HUES64 (cell line): ENCODE measurements at regions not wholly inside any gene's neighbourhood (a gene's known extent, or its start where the extent isn't known, plus 50 kb on each side); places are given as distances from the start of the nearest gene placed in this dataset.

Experiments
- H3K27ac ChIP-seq: 2 replicates; pipeline ENCODE4 v1.7.0; 2013; ENCODE audit warnings: low read depth, low read length, inconsistent platforms
- H3K27me3 ChIP-seq: 2 replicates; pipeline ENCODE4 v1.6.1; 2013; ENCODE audit warnings: mild to moderate bottlenecking, low read length; ENCODE audit not compliant: insufficient read depth
- H3K36me3 ChIP-seq: 2 replicates; pipeline ENCODE4 v1.6.1; 2013; ENCODE audit warnings: mild to moderate bottlenecking, low read length; ENCODE audit not compliant: insufficient read depth
- H3K4me1 ChIP-seq: 2 replicates; pipeline ENCODE4 v1.6.1; 2013; ENCODE audit warnings: mild to moderate bottlenecking, low read length, moderate library complexity; ENCODE audit not compliant: insufficient read depth
- H3K4me3 ChIP-seq: 2 replicates; pipeline ENCODE4 v1.5.1; 2013; ENCODE audit warnings: mild to moderate bottlenecking, low read length, moderate library complexity
- H3K9ac ChIP-seq: 2 replicates; pipeline ENCODE4 v1.6.1; 2013; ENCODE audit warnings: mild to moderate bottlenecking, low read depth, low read length
- H3K9me3 ChIP-seq: 2 replicates; pipeline ENCODE4 v1.6.1; 2013; ENCODE audit warnings: low read depth, low read length; ENCODE audit not compliant: insufficient read depth
- WGBS: fragments of 150-250, 120-280 bp; methylation state at CpG from one replicate; pipeline ENCODE4 v1.1.7; 2013; ENCODE audit warnings: missing lambda C conversion rate; 5-methylcytosine and 5-hydroxymethylcytosine counted together

DNA sequence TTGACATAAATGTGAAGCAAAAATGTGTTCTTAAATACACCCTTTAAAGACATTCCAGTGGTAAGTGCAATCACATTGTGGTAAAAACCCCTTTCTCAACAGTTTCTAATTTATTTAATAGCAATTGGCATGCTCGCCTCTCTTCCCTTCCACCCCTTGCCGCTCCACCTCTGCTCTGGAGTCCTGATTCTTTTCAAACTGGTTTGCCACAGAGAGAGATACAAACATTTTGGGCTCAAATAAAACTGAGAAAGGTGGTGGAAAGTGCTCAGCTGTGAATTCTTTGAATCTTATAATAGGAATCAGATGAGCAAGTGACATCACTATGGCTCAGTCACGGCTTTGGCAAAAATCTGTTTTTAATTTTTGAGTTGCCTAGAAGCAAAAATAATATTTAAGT, 993.9 kb downstream of the GALC start:
- Histone ChIP-seq H3K36me3 (no peaks in the 10 kb centered on the region), H3K9me3 (no peaks in the 10 kb centered on the region), H3K4me3 (no peak overlapping the region), H3K27ac (no peak overlapping the region), H3K9ac (no peak overlapping the region), H3K27me3 (no peaks in the 10 kb centered on the region), H3K4me1 (no peaks in the 10 kb centered on the region)
- 90% methylated on average over 3 of the region's 3 CpGs for WGBS

DNA sequence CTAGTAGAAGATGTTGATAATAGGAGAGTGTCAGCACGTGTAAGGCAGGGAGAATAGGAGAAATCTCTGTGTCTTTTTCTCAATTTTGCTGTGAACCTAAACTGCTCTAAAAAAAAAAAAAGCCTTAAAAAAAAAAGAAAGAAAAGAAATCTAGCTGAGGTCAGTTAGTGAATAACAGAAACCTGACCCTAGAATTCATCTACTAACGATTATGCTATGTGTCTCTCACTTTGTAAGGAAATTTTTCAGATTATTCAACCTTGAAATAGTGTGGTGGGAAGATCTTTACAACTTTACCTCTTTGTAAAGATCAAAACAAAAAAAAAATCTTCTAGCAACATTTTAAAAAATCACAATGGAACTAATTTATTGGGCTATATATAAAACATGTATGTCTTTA, 995.7 kb downstream of the GALC start:
- no peak overlapping the region for H3K4me3 ChIP-seq
- no peak overlapping the region for H3K9ac ChIP-seq
- no peaks in the 10 kb centered on the region for H3K36me3 ChIP-seq
- no peak overlapping the region for H3K27ac ChIP-seq
- no peaks in the 10 kb centered on the region for H3K4me1 ChIP-seq
- no peaks in the 10 kb centered on the region for H3K27me3 ChIP-seq
- WGBS: 86% methylated on average over 1 of the region's 2 CpGs
- H3K9me3 ChIP-seq: no peaks in the 10 kb centered on the region

DNA sequence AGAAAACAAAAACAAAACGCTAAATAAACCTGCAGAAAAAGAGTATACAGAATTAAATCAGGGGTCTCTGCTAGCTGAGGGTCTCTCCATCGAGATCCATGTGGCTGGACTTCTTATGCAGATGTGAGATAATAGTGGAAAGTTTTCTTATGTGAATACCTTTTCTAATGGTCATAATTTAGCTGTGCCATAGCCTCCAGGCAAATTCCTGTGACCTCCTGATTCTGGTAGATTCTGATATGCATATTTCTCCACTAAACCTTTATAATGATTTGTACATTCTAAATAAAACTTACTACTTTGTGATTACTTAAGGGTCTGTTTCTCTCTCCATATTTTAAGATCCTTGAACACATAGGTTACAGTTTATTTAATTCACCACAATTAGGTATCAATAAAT, 1002.6 kb downstream of the GALC start:
- Histone ChIP-seq H3K36me3 (no peaks in the 10 kb centered on the region), H3K4me3 (no peak overlapping the region), H3K27me3 (no peaks in the 10 kb centered on the region), H3K4me1 (no peaks in the 10 kb centered on the region), H3K27ac (no peak overlapping the region), H3K9ac (no peak overlapping the region), H3K9me3 (no peaks in the 10 kb centered on the region)
- WGBS: 91% methylated on average over 2 of the region's 2 CpGs

DNA sequence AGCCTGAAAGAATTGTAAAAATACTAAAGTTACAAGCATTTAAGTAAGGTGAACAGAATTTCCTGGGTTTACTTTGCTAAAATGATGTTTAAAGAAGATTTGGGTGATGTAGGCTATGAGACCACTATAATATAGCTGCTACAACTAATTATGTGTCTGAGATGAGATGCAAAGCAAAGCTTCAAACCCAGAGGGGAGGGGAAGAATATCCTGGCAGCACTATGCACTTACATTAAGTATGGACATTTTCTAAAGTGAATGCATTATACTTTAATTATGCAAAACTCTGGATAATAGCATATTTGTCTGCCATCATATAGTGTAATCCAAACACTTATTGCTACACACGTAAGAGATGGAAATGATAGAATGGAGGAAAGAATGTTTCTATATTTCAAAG, 1003.7 kb downstream of the GALC start:
- H3K9me3 ChIP-seq: no peaks in the 10 kb centered on the region
- H3K27me3 ChIP-seq: no peaks in the 10 kb centered on the region
- H3K9ac ChIP-seq: no peak overlapping the region
- no CpG with 5 or more reads among the region's 1 CpG for WGBS
- H3K4me3 ChIP-seq: no peak overlapping the region
- H3K4me1 ChIP-seq: no peaks in the 10 kb centered on the region
- H3K36me3 ChIP-seq: no peaks in the 10 kb centered on the region
- H3K27ac ChIP-seq: no peak overlapping the region

DNA sequence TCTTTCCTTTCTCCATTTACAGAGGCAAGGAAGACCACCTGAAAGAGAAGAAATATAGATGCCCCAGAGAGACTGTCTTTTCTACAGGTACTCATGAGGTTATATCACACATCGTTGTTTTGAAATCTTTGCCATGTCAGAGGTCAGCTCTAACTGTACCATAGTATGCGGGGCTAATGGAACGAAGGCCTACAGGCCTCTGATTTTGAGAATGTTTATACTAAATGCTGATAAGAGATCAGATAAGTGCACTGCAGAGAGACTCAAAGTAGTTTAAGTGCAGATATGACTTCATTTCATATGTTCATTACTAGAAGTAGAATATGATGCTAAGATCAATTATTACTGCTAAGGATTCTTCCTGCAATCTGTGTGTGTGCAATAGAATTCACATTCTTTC, 1005.0 kb downstream of the GALC start:
- H3K36me3 ChIP-seq: no peaks in the 10 kb centered on the region
- 96% methylated on average over 3 of the region's 3 CpGs for WGBS
- H3K9me3 ChIP-seq: no peaks in the 10 kb centered on the region
- H3K27ac ChIP-seq: no peak overlapping the region
- no peaks in the 10 kb centered on the region for H3K27me3 ChIP-seq
- no peaks in the 10 kb centered on the region for H3K4me1 ChIP-seq
- H3K4me3 ChIP-seq: no peak overlapping the region
- no peak overlapping the region for H3K9ac ChIP-seq

DNA sequence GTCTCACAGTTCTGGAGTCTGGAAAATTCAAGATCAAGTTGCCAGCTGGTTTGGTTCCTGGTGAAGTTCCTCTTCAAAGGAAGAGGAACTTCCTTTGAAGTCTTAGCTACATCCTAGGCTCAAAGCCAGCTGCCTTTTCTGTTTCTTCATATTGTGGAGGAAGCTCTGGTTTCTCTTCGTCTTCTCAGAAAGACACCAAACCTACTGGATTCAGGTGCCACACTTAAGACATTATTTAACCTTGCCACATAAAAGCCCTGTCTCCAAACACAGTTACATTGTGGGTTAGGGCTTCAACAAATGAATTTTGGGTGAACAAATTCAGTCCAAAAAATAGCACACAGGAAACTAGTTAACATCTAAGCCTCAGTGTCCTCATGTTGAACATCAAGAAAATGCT, 1019.8 kb downstream of the GALC start:
- H3K4me1 ChIP-seq: no peaks in the 10 kb centered on the region
- H3K4me3 ChIP-seq: no peak overlapping the region
- H3K36me3 ChIP-seq: no peaks in the 10 kb centered on the region
- H3K27me3 ChIP-seq: no peaks in the 10 kb centered on the region
- WGBS: 100% methylated on average over 1 of the region's 1 CpG
- no peak overlapping the region for H3K27ac ChIP-seq
- peaks cover 4% of the 10 kb centered on the region; the same call in 1 of the 2 replicates for H3K9me3 ChIP-seq
- H3K9ac ChIP-seq: no peak overlapping the region

DNA sequence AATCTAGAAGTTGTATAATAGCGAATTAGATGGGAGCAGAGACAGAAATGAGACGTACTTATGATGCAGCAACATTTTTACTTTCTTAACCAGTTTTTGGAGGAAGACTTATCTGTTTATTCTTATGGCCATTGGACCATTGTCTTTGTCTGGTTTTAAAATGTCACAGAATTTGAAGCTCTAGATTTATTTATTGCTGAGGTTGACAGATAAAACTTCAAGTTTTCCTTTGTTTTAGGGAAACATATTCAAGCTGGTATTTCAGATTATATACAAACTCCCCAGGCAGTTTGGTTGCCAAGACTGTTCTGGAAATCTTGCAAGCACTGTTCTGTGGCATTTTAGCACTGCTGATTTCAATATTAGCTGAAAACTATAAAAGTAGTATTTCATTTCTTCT, 1021.7 kb downstream of the GALC start:
- H3K27ac ChIP-seq: no peak overlapping the region
- H3K9ac ChIP-seq: no peak overlapping the region
- WGBS: 96% methylated on average over 2 of the region's 2 CpGs
- no peaks in the 10 kb centered on the region for H3K27me3 ChIP-seq
- H3K4me1 ChIP-seq: no peaks in the 10 kb centered on the region
- peaks cover 4% of the 10 kb centered on the region; the same call in 1 of the 2 replicates for H3K9me3 ChIP-seq
- no peaks in the 10 kb centered on the region for H3K36me3 ChIP-seq
- no peak overlapping the region for H3K4me3 ChIP-seq

DNA sequence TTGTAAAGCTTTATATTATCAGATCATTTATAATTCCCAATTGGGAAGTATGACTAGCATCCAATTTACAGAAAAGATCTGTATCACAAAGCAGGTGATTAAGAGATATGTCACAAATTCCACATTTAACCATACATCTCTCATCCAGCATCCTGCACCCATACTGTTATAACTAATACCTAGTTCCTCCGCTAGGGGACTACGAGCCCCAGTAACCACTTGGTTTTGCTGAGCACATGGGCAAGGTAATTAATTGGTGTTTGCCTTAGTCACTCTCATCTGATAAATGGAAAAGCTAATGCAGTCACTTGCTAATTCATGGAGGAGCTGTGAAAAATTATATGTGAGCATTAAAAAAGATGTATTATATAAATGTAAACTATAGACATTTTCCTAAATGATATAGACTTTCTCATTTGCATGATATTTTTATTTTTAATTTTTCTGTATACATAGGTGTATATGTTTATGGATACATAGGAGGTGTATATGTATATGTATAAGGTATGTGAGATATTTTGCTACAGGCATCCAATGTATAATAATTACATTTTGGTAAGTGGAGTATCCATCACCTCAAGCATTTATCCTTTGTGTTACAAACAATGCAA, 1031.8 kb downstream of the GALC start:
- H3K36me3 ChIP-seq: no peaks in the 10 kb centered on the region
- no peak overlapping the region for H3K9ac ChIP-seq
- no peaks in the 10 kb centered on the region for H3K27me3 ChIP-seq
- no peaks in the 10 kb centered on the region for H3K4me1 ChIP-seq
- peaks cover 12% of the 10 kb centered on the region; the same call in 1 of the 2 replicates for H3K9me3 ChIP-seq
- no peak overlapping the region for H3K4me3 ChIP-seq
- H3K27ac ChIP-seq: no peak overlapping the region
- 59% methylated on average over 2 of the region's 2 CpGs for WGBS

DNA sequence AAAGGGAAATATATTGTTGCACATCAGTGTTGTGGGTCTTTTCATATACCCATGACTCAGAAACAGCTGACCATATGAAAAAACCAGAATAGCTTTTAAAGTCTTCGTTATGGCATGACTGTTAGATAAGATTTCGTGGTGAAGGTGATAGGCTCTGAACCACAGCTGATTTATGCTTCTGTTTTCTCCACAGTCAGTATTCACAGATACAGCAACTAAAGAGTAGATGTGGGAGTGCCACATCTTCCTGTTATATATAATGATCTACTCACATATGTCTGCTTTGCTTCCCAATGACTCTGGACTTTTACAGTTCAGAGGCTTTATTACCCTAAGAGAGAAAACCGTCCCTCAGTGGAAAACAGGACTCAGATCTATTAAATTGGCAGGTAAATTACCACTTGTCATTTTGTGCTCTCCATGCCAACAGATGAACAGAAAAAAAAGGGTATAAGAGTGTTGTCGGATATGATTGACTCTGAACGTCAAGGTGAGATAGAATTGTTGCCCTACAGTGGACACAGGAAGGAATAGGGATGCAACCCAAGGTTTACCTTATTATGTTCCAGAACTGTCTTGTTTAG, 1037.1 kb downstream of the GALC start:
- peaks cover 12% of the 10 kb centered on the region for H3K4me1 ChIP-seq
- H3K9ac ChIP-seq: no peak overlapping the region
- no peak overlapping the region for H3K27ac ChIP-seq
- 96% methylated on average over 5 of the region's 5 CpGs for WGBS
- H3K36me3 ChIP-seq: no peaks in the 10 kb centered on the region
- no peaks in the 10 kb centered on the region for H3K9me3 ChIP-seq
- H3K27me3 ChIP-seq: no peaks in the 10 kb centered on the region
- H3K4me3 ChIP-seq: no peak overlapping the region

DNA sequence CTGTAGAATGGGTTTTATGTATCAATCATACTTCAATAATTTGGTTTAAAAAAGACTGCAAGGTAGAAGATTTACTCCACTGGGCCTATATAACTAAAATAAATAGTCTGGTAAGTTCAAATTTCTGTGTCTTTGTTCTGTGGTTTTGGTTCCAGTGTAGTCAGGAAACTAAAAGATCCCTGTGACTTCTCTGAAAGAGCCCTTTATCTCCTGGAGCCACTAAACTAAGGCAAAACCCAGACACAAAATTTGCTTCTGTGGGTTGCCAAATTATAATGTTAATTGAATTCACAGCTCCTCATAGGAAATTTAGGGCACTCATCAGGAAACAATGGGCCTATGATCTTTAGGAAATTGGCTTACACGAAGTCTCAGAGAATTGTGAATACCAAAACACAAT, 1038.4 kb downstream of the GALC start:
- Histone ChIP-seq H3K9me3 (no peaks in the 10 kb centered on the region), H3K27me3 (no peaks in the 10 kb centered on the region), H3K27ac (0 out of 2 replicates have a peak overlapping the region, but pooled peaks have one; percentile 4), H3K36me3 (no peaks in the 10 kb centered on the region), H3K4me3 (no peak overlapping the region), H3K9ac (no peak overlapping the region), H3K4me1 (peaks cover 12% of the 10 kb centered on the region)
- no CpG with 5 or more reads among the region's 1 CpG for WGBS

DNA sequence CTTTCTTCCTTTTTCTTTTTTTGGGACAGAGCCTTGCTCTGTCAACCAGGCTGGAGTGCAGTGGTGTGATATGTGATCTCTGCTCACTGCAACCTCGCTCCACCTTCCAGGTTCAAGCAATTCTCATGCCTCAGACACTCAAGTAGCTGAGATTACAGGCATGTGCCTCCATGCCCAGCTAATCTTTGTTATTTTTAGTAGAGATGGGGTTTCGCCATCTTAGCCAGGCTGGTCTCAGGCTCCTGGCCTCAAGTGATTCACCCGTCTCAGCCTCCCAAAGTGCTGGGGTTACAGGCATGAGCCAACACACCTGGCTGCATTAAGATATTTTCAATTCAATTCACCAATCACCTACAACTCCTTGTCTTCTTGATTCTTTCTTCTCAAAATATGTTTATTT, 1046.5 kb downstream of the GALC start:
- H3K9me3 ChIP-seq: no peaks in the 10 kb centered on the region
- no peaks in the 10 kb centered on the region for H3K4me1 ChIP-seq
- H3K27me3 ChIP-seq: no peaks in the 10 kb centered on the region
- no peak overlapping the region for H3K9ac ChIP-seq
- WGBS: 91% methylated on average over 3 of the region's 3 CpGs
- no peak overlapping the region for H3K4me3 ChIP-seq
- no peaks in the 10 kb centered on the region for H3K36me3 ChIP-seq
- H3K27ac ChIP-seq: no peak overlapping the region

DNA sequence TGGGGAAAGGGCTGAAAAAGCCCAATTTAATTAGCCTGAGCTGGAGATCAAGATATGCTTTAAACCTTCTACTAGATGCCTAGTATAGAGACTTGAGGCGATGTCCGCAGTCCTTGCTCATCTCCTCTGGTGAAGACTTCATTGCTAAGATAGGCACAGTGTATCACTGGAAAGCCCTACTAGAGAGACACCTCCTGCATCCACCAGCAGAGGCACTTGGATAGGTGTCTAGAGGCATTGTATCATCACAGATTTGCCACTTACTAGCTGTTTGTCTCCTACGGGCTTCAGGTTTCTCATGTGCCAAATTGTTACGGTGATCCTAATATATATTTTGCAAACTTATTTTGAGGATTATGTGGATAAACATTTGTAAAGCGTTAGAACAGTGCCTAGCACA, 1048.5 kb downstream of the GALC start:
- 96% methylated on average over 4 of the region's 5 CpGs for WGBS
- no peaks in the 10 kb centered on the region for H3K9me3 ChIP-seq
- H3K4me1 ChIP-seq: no peaks in the 10 kb centered on the region
- H3K4me3 ChIP-seq: no peak overlapping the region
- H3K9ac ChIP-seq: no peak overlapping the region
- no peaks in the 10 kb centered on the region for H3K36me3 ChIP-seq
- H3K27ac ChIP-seq: no peak overlapping the region
- H3K27me3 ChIP-seq: no peaks in the 10 kb centered on the region
